ENCODE measurements at regions not wholly inside any gene's neighbourhood (a gene's known extent, or its start where the extent isn't known, plus 50 kb on each side); places are given as distances from the start of the nearest gene placed in this dataset.
"Not testable (repeated sequence)": the region's sequence is repeated elsewhere in the genome, so short reads cannot be mapped to it uniquely, and the experiment has no call there.

DNA sequence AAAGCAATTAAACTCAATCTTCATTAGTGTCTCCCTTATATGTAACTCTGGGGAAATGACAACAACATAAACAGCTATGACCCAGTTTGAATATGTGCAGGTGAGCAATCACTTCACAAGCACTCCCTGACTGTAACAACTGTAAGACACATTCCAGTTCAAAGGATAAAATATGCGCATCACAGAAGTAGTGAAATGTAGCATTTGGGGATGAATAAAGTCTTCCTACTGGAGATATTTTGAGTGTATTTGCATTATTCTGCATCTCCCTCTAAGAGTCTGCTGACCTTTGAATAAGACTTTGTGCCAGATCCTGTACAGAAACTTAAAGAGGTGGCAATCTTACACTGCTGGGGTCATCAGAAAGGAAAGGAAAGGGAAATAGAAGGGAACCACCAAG is 179.5 kb upstream of the TBX18 start:
- no peak overlapping the region for H3K4me3 ChIP-seq (ENCODE audit: low read depth, low read length)
- H3K9ac ChIP-seq (ENCODE audit: low read depth, low read length): no peak overlapping the region
- H3K9me3 ChIP-seq (ENCODE audit: control insufficient read depth, insufficient read depth, low read length): no peaks in the 10 kb centered on the region
- H3K4me1 ChIP-seq (ENCODE audit: control insufficient read depth, insufficient read depth, low read length): peaks cover 3% of the 10 kb centered on the region
- no peaks in the 10 kb centered on the region for H3K36me3 ChIP-seq (ENCODE audit: control insufficient read depth, insufficient read depth, low read length)
- no peaks in the 10 kb centered on the region for H3K27me3 ChIP-seq (ENCODE audit: control insufficient read depth, insufficient read depth, low read length)

DNA sequence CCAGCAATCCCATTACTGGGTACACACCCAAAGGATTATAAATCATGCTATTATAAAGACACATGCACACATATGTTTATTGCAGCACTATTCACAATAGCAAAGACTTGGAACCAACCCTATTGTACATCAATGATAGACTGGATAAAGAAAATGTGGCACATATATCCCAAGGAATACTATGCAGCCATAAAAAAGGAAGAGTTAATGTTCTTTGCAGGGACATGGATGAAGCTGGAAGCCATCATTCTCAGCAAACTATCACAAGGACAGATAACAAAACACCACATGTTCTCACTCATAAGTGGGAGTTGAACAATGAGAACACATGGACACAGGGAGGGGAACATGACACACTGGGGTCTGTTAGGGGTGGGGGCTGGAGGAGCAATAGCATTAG is 177.2 kb upstream of the TBX18 start:
- not testable (repeated sequence) for H3K4me1 ChIP-seq (ENCODE audit: control insufficient read depth, insufficient read depth, low read length); H3K9ac ChIP-seq (ENCODE audit: low read depth, low read length); H3K36me3 ChIP-seq (ENCODE audit: control insufficient read depth, insufficient read depth, low read length); H3K4me3 ChIP-seq (ENCODE audit: low read depth, low read length); H3K27me3 ChIP-seq (ENCODE audit: control insufficient read depth, insufficient read depth, low read length); H3K9me3 ChIP-seq (ENCODE audit: control insufficient read depth, insufficient read depth, low read length)

DNA sequence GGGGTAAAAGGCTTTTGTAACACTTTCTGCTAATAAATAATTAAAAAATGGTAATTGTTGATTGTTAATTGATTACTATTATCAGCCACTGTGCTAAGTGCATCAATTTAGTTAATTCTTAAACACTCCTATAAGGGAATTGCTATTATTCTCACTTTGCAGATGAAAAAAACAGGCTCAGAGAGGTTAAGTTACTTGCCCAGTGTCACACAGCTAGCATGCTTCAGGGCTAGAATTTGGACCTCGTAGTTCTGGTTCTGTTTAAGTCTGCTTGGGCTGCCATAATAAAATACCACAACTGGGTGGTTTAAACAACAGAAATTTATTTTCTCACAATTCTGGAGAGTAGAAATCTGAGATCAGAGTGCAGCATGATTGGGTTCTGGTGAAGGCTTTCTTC is 164.8 kb upstream of the TBX18 start:
- Histone ChIP-seq H3K9me3 (ENCODE audit: control insufficient read depth, insufficient read depth, low read length) (no peaks in the 10 kb centered on the region), H3K4me3 (ENCODE audit: low read depth, low read length) (no peak overlapping the region), H3K36me3 (ENCODE audit: control insufficient read depth, insufficient read depth, low read length) (no peaks in the 10 kb centered on the region), H3K4me1 (ENCODE audit: control insufficient read depth, insufficient read depth, low read length) (no peaks in the 10 kb centered on the region), H3K9ac (ENCODE audit: low read depth, low read length) (no peak overlapping the region), H3K27me3 (ENCODE audit: control insufficient read depth, insufficient read depth, low read length) (no peaks in the 10 kb centered on the region)

DNA sequence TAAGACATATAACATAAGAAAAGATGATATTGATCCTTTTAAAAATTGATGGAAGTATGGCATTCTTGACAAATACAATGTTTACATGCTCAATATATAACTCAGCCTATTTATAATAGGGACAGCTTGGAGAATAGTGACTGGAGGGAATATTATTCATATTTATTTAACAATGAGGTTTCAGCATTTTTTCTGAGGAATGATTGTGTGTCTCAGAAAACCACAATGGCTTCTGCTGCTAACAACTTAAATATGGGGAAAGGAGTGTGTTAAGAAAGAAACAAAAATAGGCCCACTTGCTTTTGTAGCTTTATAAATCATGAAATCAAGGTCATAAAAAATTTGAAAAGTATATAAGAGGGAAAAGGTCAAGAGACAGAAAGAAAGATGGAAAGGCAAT is 163.2 kb upstream of the TBX18 start:
- Histone ChIP-seq H3K36me3 (ENCODE audit: control insufficient read depth, insufficient read depth, low read length) (no peaks in the 10 kb centered on the region), H3K27me3 (ENCODE audit: control insufficient read depth, insufficient read depth, low read length) (no peaks in the 10 kb centered on the region), H3K4me1 (ENCODE audit: control insufficient read depth, insufficient read depth, low read length) (no peaks in the 10 kb centered on the region), H3K9me3 (ENCODE audit: control insufficient read depth, insufficient read depth, low read length) (no peaks in the 10 kb centered on the region), H3K4me3 (ENCODE audit: low read depth, low read length) (no peak overlapping the region), H3K9ac (ENCODE audit: low read depth, low read length) (no peak overlapping the region)

DNA sequence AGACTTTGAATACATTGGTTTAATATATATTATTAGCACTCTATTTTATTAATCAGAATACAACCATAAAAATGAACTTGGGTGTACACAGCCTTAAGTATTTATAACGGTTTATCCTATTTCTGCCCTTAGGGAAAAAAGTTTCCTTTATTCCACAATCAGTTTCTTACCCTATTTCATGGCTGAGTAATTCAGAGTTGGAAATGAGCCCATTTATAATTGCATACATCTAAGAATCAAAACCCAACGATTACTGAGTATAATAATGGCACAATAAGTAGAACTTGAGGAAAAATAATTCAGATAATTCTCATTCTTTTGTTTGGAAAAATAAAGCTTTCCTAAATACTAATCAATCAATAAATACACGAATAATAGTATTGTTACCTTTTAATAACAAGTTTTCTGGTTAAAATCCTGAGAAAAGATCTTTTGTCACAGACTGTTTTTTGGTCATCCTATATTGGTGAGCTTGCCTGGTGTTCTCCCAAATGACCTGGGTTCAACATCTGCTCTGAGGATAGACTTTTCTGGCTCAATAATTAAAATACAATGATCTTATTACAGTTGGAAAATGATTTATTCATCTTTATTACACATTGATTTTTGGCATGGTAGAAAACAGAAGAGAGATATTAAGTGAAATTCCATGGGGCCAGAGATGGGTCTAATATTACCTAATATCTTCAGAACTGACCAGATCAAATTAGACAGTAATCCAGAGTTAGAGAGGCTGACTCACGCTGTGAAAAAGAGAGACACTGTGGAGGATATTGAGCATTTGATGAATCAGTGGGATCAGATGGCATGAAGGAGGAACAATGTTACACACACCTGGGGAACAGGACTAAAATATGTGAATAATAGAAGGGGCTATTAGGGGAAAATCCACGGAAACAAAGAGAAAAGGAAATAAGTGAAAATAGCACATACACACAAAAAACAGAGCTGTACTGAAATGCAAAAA is 162.1 kb upstream of the TBX18 start:
- no peaks in the 10 kb centered on the region for H3K4me1 ChIP-seq (ENCODE audit: control insufficient read depth, insufficient read depth, low read length)

DNA sequence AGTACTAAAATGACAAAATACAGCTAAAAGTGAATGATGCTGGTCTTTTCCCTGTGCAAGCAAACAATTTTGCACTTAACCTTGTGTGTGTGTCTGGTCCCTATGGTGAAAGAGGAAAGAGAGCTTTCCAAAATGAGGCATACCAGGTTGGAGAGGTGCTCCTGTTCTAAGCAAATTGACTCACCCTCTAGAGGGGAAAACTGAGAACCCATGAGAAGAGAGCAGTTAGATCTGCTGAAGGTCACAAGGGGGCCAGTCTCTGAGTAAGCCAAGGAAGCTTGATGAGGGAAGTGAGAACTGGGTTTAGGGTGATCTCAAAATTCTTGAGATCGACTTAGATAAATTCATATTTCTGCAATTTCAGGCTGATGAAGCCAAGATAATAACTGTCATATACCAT is 157.5 kb upstream of the TBX18 start:
- no peaks in the 10 kb centered on the region for H3K4me1 ChIP-seq (ENCODE audit: control insufficient read depth, insufficient read depth, low read length)
- H3K36me3 ChIP-seq (ENCODE audit: control insufficient read depth, insufficient read depth, low read length): no peaks in the 10 kb centered on the region
- H3K4me3 ChIP-seq (ENCODE audit: low read depth, low read length): no peak overlapping the region

More for the DNA sequence above, 162.1 kb upstream of the TBX18 start:
- Histone ChIP-seq H3K36me3 (ENCODE audit: control insufficient read depth, insufficient read depth, low read length) (no peaks in the 10 kb centered on the region), H3K4me3 (ENCODE audit: low read depth, low read length) (no peak overlapping the region), H3K27me3 (ENCODE audit: control insufficient read depth, insufficient read depth, low read length) (no peaks in the 10 kb centered on the region), H3K9me3 (ENCODE audit: control insufficient read depth, insufficient read depth, low read length) (no peaks in the 10 kb centered on the region), H3K9ac (ENCODE audit: low read depth, low read length) (no peak overlapping the region)

DNA sequence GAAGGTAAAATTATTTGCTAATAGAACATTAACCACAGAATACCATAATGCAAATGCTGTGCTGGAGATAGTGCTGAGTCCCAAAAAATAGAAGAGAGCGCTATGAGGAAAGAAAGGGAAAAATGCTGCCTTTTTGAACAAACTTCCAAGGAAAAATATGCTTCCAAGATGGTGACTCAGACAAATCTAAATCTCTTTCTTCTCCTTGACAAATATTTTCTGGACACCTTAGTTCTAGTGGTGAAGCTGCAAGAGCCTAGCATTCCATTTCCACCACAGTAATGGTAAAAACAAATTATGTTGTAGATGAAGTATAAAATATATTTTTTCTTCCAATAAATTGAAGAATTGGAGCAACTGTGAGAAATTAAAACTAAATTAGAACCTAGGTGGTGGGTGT is 155.6 kb upstream of the TBX18 start:
- Histone ChIP-seq H3K27me3 (ENCODE audit: control insufficient read depth, insufficient read depth, low read length) (no peaks in the 10 kb centered on the region), H3K36me3 (ENCODE audit: control insufficient read depth, insufficient read depth, low read length) (no peaks in the 10 kb centered on the region), H3K9ac (ENCODE audit: low read depth, low read length) (no peak overlapping the region), H3K4me3 (ENCODE audit: low read depth, low read length) (no peak overlapping the region), H3K9me3 (ENCODE audit: control insufficient read depth, insufficient read depth, low read length) (no peaks in the 10 kb centered on the region), H3K4me1 (ENCODE audit: control insufficient read depth, insufficient read depth, low read length) (no peaks in the 10 kb centered on the region)

More for the DNA sequence above, 157.5 kb upstream of the TBX18 start:
- Histone ChIP-seq H3K9ac (ENCODE audit: low read depth, low read length) (no peak overlapping the region), H3K27me3 (ENCODE audit: control insufficient read depth, insufficient read depth, low read length) (no peaks in the 10 kb centered on the region), H3K9me3 (ENCODE audit: control insufficient read depth, insufficient read depth, low read length) (no peaks in the 10 kb centered on the region)

DNA sequence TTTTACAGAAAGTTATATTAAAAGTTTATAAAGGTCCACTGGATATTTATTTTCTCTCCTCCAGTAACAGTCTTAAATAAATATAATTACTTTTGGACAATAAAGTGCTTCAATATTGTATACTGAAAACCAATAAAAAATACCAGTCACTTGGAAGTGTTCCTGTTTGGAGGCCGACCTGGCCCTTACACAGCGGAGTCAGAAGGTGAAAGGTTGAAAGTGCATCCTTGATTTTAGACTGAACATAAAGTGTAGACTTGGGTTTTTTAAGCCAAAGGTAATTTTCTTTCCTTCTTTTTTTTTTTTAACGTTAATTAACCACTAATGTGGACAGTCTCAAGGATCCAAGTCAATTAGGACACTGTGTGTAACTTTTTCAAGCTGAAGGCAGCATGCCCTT is 152.3 kb upstream of the TBX18 start:
- H3K27me3 ChIP-seq (ENCODE audit: control insufficient read depth, insufficient read depth, low read length): no peaks in the 10 kb centered on the region
- H3K4me1 ChIP-seq (ENCODE audit: control insufficient read depth, insufficient read depth, low read length): no peaks in the 10 kb centered on the region
- H3K4me3 ChIP-seq (ENCODE audit: low read depth, low read length): no peak overlapping the region
- no peak overlapping the region for H3K9ac ChIP-seq (ENCODE audit: low read depth, low read length)
- H3K36me3 ChIP-seq (ENCODE audit: control insufficient read depth, insufficient read depth, low read length): no peaks in the 10 kb centered on the region
- no peaks in the 10 kb centered on the region for H3K9me3 ChIP-seq (ENCODE audit: control insufficient read depth, insufficient read depth, low read length)

DNA sequence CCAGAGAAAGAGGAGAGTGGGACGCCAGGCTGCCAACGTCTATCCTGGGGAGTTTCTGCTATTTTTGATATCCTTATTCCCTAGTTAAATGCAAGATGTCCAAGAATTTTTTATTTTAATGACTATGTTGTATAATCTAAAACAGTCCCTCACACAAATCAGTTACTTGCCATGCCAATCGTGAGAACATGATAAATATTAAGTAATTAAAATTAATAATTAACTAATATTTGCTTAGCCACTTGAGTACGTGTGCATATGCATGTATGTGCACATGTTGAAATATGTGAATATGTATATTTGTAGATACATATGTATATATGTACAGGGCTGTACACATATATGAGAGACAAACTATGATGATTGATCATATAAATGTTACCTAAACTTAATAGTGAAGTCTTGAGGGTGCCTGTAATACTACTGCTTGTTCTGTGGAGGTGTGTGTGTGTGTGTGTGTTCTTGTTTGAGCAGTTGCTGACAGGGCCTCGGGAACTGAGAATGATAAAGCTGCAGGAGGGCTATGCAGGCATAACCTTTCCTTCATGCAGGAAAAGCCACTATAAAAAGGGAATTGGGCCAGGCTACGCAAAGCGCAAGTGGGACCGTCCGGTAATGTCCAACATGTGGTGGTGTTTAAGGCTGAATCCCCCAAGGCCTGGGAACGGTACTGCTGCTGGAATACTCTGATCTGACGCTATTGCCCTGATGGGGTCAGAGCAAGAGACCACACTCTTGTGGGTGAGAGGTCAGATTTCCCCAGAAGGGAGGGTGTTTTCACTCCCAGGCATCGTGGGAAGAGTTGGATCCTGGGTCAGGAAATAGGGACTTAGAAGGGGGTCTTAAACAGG is 148.3 kb upstream of the TBX18 start:
- no peak overlapping the region for H3K9ac ChIP-seq (ENCODE audit: low read depth, low read length)
- no peaks in the 10 kb centered on the region for H3K4me1 ChIP-seq (ENCODE audit: control insufficient read depth, insufficient read depth, low read length)
- H3K36me3 ChIP-seq (ENCODE audit: control insufficient read depth, insufficient read depth, low read length): no peaks in the 10 kb centered on the region
- H3K9me3 ChIP-seq (ENCODE audit: control insufficient read depth, insufficient read depth, low read length): no peaks in the 10 kb centered on the region
- H3K4me3 ChIP-seq (ENCODE audit: low read depth, low read length): no peak overlapping the region
- H3K27me3 ChIP-seq (ENCODE audit: control insufficient read depth, insufficient read depth, low read length): no peaks in the 10 kb centered on the region

DNA sequence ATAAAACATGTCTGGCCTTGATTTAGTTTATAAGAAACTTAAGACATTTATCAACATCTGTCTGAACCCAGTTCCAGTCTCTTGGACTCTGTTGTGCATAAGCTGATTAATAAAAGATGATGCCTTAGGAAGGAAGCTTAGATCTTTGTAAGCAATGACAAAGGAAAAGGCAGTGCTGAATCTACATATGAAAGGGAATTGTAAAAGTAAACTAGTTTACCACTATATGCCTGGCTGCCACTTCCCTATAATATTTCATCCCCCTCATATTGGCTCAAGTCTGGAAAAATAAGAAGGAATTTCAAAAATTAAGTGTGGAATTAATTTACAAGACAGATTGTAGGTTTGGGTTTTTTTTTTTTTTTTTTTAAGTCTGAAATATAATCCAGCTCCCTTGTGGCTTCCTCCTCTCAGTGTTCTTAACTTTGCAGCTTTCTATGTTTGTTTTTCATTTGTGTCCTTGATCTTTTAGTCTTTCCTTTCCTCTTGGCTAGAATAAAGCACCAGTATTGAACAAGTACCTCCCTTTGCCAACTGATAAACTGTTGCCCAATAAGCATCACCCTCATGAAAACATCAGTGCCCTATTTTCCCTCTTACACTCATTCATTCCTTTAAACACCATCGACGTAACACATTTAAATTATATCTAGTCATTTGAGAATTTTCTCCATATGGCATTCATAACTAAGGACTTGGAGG is 146.7 kb upstream of the TBX18 start:
- H3K9ac ChIP-seq (ENCODE audit: low read depth, low read length): no peak overlapping the region

DNA sequence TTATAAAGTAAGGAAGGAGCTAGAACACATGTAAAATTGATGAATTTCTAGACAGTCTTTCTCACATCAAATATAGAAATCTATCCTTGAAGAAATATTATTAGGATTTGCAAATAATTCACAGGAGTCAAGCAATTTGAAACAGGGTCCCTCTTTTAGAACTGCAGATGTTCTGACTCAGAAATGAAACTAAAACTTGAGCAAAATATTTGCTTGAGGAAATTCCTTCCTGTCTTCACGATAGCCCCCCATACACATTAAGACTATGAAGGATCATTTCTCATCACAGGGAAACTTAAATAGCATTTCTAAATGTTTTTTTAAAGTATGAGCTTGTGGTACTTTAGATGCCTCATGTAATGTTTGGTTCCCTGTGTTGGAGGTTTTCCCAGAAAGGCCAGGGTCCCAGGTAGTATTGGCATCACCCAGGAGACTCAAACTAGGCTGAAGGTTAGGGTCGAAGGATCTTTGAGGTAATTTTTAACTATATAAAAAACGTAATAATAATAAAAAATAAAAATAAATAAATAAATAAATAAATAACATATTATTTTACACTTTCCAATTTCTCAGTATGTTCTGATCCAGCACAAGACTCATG is 144.0 kb upstream of the TBX18 start:
- Histone ChIP-seq H3K9ac (ENCODE audit: low read depth, low read length) (no peak overlapping the region), H3K4me3 (ENCODE audit: low read depth, low read length) (no peak overlapping the region), H3K9me3 (ENCODE audit: control insufficient read depth, insufficient read depth, low read length) (no peaks in the 10 kb centered on the region), H3K36me3 (ENCODE audit: control insufficient read depth, insufficient read depth, low read length) (no peaks in the 10 kb centered on the region), H3K27me3 (ENCODE audit: control insufficient read depth, insufficient read depth, low read length) (no peaks in the 10 kb centered on the region), H3K4me1 (ENCODE audit: control insufficient read depth, insufficient read depth, low read length) (no peaks in the 10 kb centered on the region)

More for the DNA sequence above, 146.7 kb upstream of the TBX18 start:
- Histone ChIP-seq H3K36me3 (ENCODE audit: control insufficient read depth, insufficient read depth, low read length) (no peaks in the 10 kb centered on the region), H3K4me3 (ENCODE audit: low read depth, low read length) (no peak overlapping the region), H3K27me3 (ENCODE audit: control insufficient read depth, insufficient read depth, low read length) (no peaks in the 10 kb centered on the region), H3K4me1 (ENCODE audit: control insufficient read depth, insufficient read depth, low read length) (no peaks in the 10 kb centered on the region), H3K9me3 (ENCODE audit: control insufficient read depth, insufficient read depth, low read length) (no peaks in the 10 kb centered on the region)

All from iPS-15b (cell line).